Choroid plexus epithelial cell (primary cell): ENCODE measurements at regions not wholly inside any gene's neighbourhood (a gene's known extent, or its start where the extent isn't known, plus 50 kb on each side); places are given as distances from the start of the nearest gene placed in this dataset.
A peak's percentile ranks its signal among the peaks of the same experiment; 100 is the strongest.
"Not testable (repeated sequence)": the region's sequence is repeated elsewhere in the genome, so short reads cannot be mapped to it uniquely, and the experiment has no call there.

Experiments
- DNase-seq: peaks from one replicate; pipeline ENCODE4 v3.0.0-alpha.2; 2010; ENCODE audit warnings: low read depth
- H3K4me3 ChIP-seq: 2 replicates; pipeline ENCODE4 v1.5.1; 2011; ENCODE audit warnings: low read depth, mild to moderate bottlenecking, control low read depth, low read length, moderate library complexity
- TF ChIP-seq, protein P1 (sequence below): conservative IDR thresholded peaks from 2 replicates; pipeline ENCODE4 v1.5.1; 2011; ENCODE audit warnings: low read depth, mild to moderate bottlenecking, control low read depth, inconsistent platforms, low read length, moderate library complexity

DNA sequence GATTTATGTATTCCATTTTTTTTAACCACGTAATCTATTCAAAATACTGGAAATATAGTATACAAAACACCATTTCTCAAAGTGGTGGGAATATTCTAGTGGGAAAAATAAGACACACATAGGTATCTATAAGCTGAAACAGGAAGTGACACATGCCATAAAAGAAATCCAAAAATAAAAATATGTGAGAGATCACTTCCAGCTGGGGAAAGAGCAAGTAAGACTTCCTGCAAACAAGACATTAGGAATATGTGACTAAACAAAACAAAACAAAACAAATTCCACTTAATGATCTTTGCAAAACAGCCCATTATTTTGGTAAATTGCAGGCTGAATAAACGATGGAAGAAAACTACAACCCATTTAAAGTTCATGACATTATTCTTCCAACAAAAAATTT, 107.3 kb upstream of the CEP126 start:
- no peak overlapping the region for H3K4me3 ChIP-seq
- DNase-seq = no peak
- TF ChIP-seq, protein P1, sequence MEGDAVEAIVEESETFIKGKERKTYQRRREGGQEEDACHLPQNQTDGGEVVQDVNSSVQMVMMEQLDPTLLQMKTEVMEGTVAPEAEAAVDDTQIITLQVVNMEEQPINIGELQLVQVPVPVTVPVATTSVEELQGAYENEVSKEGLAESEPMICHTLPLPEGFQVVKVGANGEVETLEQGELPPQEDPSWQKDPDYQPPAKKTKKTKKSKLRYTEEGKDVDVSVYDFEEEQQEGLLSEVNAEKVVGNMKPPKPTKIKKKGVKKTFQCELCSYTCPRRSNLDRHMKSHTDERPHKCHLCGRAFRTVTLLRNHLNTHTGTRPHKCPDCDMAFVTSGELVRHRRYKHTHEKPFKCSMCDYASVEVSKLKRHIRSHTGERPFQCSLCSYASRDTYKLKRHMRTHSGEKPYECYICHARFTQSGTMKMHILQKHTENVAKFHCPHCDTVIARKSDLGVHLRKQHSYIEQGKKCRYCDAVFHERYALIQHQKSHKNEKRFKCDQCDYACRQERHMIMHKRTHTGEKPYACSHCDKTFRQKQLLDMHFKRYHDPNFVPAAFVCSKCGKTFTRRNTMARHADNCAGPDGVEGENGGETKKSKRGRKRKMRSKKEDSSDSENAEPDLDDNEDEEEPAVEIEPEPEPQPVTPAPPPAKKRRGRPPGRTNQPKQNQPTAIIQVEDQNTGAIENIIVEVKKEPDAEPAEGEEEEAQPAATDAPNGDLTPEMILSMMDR = no peak

DNA sequence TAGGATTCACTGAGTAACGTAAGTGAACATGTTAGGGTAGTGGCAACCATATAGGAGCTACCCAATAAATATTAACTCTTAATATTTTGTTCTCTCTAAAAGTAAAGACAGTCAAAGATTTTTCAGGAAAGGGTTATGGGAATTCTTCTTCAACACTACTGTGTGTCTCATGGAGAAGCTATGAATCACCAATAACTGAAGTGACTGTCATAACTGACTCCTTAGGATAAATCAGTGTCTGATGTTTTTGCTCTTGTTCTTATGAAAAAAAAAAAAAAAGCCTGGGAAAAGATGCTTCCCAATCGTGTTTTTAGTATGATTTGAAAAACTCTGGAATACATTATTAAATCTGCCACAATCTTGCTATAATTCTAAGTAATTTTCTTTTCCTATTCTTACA, 111.2 kb upstream of the CEP126 start:
- DNase-seq = no peak
- no peak overlapping the region for H3K4me3 ChIP-seq
- TF ChIP-seq, protein P1 = no peak

DNA sequence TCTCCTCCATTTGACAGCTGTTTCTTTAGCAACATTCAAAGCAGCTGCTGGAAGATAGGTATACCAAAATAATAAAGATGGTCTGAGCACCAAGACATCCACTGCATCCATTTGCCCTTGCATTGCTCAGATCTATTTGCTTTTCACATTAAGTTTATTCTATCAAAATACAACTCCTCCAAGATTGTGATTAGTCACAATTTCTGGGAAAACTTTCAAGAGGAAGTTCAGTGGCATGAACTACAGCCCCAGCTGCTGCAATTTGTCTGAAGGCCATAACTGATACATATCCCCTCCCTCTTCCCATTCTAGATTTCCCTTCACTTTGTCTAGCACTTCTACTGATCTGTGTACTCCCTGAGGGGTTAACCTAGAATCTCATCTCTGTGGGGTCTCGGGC, 117.5 kb upstream of the CEP126 start:
- H3K4me3 ChIP-seq = no peak overlapping the region
- TF ChIP-seq, protein P1 = no peak
- peak; percentile 1 for DNase-seq

DNA sequence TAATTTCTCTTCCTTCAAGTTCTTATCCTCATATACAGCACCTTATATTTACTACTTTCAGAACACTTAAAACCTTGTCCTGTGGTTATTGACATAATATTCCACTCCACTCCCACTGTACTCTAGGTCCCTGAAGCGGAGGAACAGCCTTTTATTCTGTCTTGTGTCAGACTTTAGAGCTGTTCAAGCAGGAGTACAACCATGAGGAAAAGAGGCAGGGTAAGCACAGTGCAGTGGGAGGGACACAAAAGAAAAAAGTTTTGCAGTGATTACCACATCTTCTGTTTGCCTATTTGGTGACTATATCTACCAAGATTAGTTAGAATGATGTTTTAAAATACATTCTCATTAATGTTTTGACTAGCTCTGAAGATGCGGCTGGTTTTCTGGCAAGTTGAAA, 122.0 kb upstream of the CEP126 start:
- TF ChIP-seq, protein P1 = no peak
- no peak for DNase-seq
- no peak overlapping the region for H3K4me3 ChIP-seq

DNA sequence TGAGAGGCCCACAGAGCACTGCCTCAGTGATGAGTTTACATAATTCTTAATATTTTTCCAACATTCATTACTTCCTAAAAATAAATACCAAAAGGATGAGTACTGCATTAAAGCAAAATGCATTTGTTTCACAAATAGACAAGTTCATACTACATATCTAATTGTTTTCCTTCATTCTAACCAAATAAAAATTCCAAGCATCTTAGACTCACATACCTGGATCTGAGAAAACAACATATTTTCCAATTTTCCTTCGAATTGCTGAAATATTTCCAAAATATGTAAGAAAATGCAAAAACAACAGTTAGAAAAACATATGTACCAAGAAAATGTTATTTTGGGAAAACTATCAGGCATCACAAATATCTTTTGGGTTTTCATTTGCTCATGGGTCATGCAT, 127.9 kb upstream of the CEP126 start:
- no peak for DNase-seq
- TF ChIP-seq, protein P1 = no peak
- no peak overlapping the region for H3K4me3 ChIP-seq

DNA sequence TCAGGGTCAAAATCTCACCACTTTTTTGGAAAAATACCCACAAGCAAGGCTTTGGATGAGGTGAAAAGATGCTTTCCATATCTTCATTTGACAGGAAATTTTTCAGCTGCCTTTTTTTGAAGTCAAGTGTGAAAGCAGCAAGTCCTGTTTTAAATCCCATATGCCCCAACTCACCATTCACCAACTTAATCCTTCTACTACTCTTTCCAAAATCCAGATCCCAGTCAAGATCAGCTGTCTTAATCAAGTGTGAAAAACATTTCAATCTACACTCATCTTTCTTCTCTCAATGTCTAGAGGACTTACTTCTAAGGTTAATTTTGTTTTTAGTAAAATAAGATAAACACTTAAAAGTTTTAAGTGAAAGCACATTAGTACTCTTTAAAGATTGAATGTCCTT, 128.4 kb upstream of the CEP126 start:
- DNase-seq = no peak
- no peak overlapping the region for H3K4me3 ChIP-seq
- TF ChIP-seq, protein P1 = no peak

DNA sequence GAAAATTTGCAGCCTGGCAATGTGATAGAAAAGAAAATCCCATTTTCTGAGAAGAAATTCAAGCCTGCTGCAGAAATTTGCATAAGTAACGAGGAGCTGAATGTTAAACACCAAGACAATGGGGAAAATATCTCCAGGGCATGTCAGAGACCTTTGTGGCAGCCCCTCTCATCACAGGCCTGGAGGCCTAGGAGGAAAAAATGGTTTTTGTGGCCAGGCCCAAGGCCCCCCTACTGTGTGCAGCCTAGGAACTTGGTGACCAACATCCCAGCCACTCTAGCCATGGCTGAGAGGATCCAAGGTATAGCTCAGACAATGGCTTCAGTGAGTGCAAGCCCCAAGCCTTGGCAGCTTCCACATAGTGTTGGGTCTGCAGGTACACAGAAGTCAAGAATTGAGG, 135.6 kb upstream of the CEP126 start:
- not testable (repeated sequence) for H3K4me3 ChIP-seq, DNase-seq

DNA sequence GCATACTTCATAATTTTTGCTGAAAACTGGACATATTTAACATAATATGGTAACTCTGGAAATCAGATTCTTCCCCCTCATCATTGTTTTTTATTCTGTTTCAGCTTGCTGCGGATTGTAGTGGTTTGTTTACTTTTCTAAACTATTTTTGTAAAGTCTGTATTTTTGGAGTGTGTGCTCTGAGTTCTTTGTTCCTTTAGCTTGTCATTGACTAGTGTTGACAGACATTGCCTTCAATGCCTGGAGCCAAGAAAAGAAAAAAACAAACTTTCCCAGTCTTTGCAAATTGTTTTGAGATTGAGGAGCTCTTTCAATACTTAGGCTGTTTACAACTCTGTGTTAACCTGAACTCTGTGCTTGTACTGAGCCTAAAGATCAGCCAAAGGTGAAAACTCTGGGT, 137.3 kb upstream of the CEP126 start:
- TF ChIP-seq, protein P1 = no peak
- no peak for DNase-seq
- no peak overlapping the region for H3K4me3 ChIP-seq
